Karpas-422 (cell line): ENCODE measurements at regions not wholly inside any gene's neighbourhood (a gene's known extent, or its start where the extent isn't known, plus 50 kb on each side); places are given as distances from the start of the nearest gene placed in this dataset.

Experiments
- DNase-seq: peaks from one replicate; pipeline ENCODE4 v3.0.0-alpha.2; 2015
- H2AFZ ChIP-seq: fragments of 200-600 bp; sonication (generic); 2 replicates; pipeline ENCODE4 v1.6.1; 2014; ENCODE audit warnings: antibody characterized with exemption, low read length, mixed read lengths
- H3K27ac ChIP-seq: fragments of 200-600 bp; sonication (generic); 2 replicates; pipeline ENCODE4 v1.5.1; 2014; ENCODE audit warnings: mild to moderate bottlenecking, low read length, moderate library complexity
- H3K27me3 ChIP-seq: fragments of 200-600 bp; sonication (generic); 2 replicates; pipeline ENCODE4 v1.6.1; 2014; ENCODE audit warnings: low read length, mixed read lengths
- H3K36me3 ChIP-seq: fragments of 200-600 bp; sonication (generic); 2 replicates; pipeline ENCODE4 v1.6.1; 2014; ENCODE audit warnings: low read length, mixed read lengths; ENCODE audit not compliant: insufficient read depth
- H3K4me1 ChIP-seq: fragments of 200-600 bp; sonication (generic); 2 replicates; pipeline ENCODE4 v1.6.1; 2014; ENCODE audit warnings: mild to moderate bottlenecking, low read length, mixed read lengths
- H3K4me2 ChIP-seq: fragments of 200-600 bp; sonication (generic); 2 replicates; pipeline ENCODE4 v1.6.1; 2014; ENCODE audit warnings: low read length, low read depth, mild to moderate bottlenecking; ENCODE audit not compliant: poor library complexity, severe bottlenecking
- H3K4me3 ChIP-seq: fragments of 200-600 bp; sonication (generic); 2 replicates; pipeline ENCODE4 v1.5.1; 2014; ENCODE audit warnings: mild to moderate bottlenecking, antibody characterized with exemption, low read length, mixed read lengths
- H3K79me2 ChIP-seq: fragments of 200-600 bp; sonication (generic); 2 replicates; pipeline ENCODE4 v1.6.1; 2014; ENCODE audit warnings: mild to moderate bottlenecking, low read length, mixed read lengths
- H3K9ac ChIP-seq: fragments of 200-600 bp; sonication (generic); 2 replicates; pipeline ENCODE4 v1.6.0; 2014; ENCODE audit warnings: low read length
- H3K9me2 ChIP-seq: fragments of 200-600 bp; sonication (generic), shearing (Covaris generic); replicated peaks from 2 replicates; pipeline ENCODE4 v1.6.0; 2014; ENCODE audit warnings: mild to moderate bottlenecking, low read length, moderate library complexity; ENCODE audit not compliant: insufficient read depth
- H3K9me3 ChIP-seq: fragments of 300-700, 200-600 bp; sonication (generic); 2 replicates; pipeline ENCODE4 v1.6.1; 2014; ENCODE audit warnings: low read length, mixed read lengths
- H4K20me1 ChIP-seq: fragments of 200-600 bp; sonication (generic); 2 replicates; pipeline ENCODE4 v1.6.1; 2014; ENCODE audit warnings: mild to moderate bottlenecking, antibody characterized with exemption, low read length, low read depth; ENCODE audit not compliant: insufficient read depth

DNA sequence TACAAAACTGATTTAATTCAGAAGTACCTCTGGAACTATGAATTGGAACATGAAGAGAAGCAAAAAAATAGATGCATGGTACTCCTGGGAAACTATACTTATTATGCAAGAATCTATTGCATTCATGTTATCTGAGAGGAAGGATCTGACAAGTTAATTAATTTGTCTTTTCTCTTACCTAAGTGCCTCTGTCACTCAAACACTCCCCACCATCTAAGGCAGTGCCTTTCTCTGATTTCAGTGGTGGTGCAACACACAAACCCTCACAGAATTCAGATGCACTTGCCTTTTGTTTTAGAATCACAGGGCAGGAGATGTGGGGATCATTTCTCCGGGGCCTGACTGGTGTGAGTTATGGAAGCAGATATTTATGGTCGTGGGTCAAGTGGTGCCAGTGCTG is 52.5 kb upstream of the C9orf72 start:
- no peaks in the 10 kb centered on the region for H3K36me3 ChIP-seq
- no peak overlapping the region for H2AFZ ChIP-seq
- H3K4me1 ChIP-seq, result no peaks in the 10 kb centered on the region
- DNase-seq, result no peak
- no peak overlapping the region for H3K27ac ChIP-seq
- H3K9me3 ChIP-seq, result no peaks in the 10 kb centered on the region
- no peak overlapping the region for H3K4me2 ChIP-seq
- H3K4me3 ChIP-seq, result no peak overlapping the region
- H3K79me2 ChIP-seq, result no peaks in the 10 kb centered on the region
- H3K9ac ChIP-seq, result no peak overlapping the region
- no peaks in the 10 kb centered on the region for H3K27me3 ChIP-seq
- H4K20me1 ChIP-seq, result no peaks in the 10 kb centered on the region
- H3K9me2 ChIP-seq, result no peaks in the 10 kb centered on the region

DNA sequence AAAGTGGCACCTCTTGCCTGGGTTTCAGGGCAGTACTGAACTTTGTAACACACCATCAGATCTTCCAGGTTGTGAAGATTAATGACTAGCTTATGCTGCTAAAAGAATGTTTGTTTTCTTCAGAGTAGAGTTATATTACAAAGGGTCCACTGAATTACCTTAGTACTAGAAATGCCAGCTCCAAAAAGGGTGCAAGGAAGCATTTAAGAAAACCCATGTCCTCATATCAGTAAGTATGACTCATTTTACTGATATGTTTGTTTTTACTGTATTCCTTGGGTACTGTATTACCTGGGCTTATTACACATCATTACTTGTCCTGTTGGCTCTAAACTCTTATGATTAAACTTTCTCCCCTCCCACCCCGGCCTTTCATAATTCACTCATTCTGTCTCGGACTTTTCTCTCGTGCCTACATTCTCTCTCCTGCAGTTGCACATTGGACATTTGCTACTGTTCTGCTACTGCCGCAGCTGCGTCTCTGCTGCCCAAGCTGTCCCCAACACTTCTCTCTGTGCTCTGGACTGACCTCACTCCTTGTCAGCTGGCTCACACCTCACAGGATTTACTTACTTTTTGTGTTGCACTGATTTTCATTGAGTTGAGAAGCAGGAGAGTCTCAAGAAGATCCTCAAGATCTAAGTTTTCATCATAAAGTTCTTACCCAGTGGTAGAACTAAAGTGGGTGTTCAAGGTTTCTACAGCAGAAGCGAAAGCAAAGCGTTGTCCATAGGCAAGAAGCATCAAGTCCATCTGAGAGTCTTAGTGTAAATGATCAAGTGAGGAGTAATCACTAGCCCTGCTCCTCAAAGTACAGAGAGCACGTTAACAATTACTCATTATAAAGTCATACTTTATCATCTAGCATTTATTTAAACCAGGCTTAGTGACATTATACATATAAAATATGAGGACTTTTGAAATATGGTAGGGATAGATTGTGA is 53.2 kb upstream of the C9orf72 start:
- no peak overlapping the region for H3K9ac ChIP-seq
- H3K27me3 ChIP-seq, result no peaks in the 10 kb centered on the region; the same call in 1 of the 2 replicates
- no peaks in the 10 kb centered on the region for H3K36me3 ChIP-seq
- no peaks in the 10 kb centered on the region for H3K9me2 ChIP-seq
- no peaks in the 10 kb centered on the region for H3K79me2 ChIP-seq
- H3K4me3 ChIP-seq, result no peak overlapping the region
- H3K9me3 ChIP-seq, result no peaks in the 10 kb centered on the region
- H3K4me2 ChIP-seq, result no peak overlapping the region
- H3K4me1 ChIP-seq, result no peaks in the 10 kb centered on the region
- DNase-seq, result no peak
- no peak overlapping the region for H3K27ac ChIP-seq
- H2AFZ ChIP-seq, result no peak overlapping the region
- no peaks in the 10 kb centered on the region for H4K20me1 ChIP-seq

DNA sequence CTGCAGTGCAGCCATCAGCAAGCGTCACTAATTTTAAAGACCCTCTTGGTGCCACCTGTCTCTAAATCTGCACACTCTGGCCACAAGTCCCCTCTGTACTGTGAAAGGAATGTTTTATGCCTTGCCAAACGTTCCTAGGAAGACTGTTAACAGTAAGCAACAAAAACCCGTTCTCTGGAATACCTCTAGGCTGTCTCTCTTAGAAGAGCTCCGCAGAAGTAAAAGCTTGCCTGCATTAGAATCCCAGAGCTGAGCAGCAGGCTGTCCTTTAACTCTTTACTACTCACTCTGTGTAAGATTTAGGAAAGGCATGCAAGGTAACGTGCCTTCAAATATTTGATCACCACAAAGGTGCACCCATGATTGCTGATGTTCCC is 53.9 kb upstream of the C9orf72 start:
- Histone ChIP-seq H3K4me1 (no peaks in the 10 kb centered on the region), H2AFZ (no peak overlapping the region), H3K27me3 (no peaks in the 10 kb centered on the region; the same call in 1 of the 2 replicates), H3K9me2 (no peaks in the 10 kb centered on the region), H3K4me3 (no peak overlapping the region), H3K9ac (no peak overlapping the region), H3K36me3 (no peaks in the 10 kb centered on the region), H3K27ac (no peak overlapping the region), H3K9me3 (no peaks in the 10 kb centered on the region), H3K79me2 (no peaks in the 10 kb centered on the region), H3K4me2 (no peak overlapping the region), H4K20me1 (no peaks in the 10 kb centered on the region)
- no peak for DNase-seq

DNA sequence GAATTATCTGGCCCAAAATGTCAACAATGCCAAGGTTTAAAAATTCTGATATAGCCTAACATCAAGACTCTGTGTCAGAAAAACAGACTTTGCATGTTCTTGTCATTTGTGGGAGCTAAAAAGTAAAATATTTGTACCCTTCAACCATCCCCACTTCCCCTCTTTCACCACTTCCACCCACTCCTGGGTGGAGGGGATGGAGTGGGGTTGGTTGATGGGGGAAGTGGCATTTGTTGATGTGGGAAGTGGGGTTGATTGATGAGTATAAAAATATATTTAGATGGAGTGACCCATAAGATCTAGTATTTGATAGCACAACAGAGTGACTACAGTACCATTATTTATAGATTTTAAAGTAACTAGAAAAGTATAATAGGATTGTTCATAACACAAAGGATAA is 55.0 kb upstream of the C9orf72 start:
- Histone ChIP-seq H3K27ac (no peak overlapping the region), H4K20me1 (no peaks in the 10 kb centered on the region), H2AFZ (no peak overlapping the region), H3K4me1 (no peaks in the 10 kb centered on the region), H3K9me2 (no peaks in the 10 kb centered on the region), H3K9me3 (no peaks in the 10 kb centered on the region), H3K9ac (no peak overlapping the region), H3K27me3 (no peaks in the 10 kb centered on the region; the same call in 1 of the 2 replicates), H3K4me3 (no peak overlapping the region), H3K79me2 (no peaks in the 10 kb centered on the region), H3K4me2 (no peak overlapping the region), H3K36me3 (no peaks in the 10 kb centered on the region)
- DNase-seq, result no peak

DNA sequence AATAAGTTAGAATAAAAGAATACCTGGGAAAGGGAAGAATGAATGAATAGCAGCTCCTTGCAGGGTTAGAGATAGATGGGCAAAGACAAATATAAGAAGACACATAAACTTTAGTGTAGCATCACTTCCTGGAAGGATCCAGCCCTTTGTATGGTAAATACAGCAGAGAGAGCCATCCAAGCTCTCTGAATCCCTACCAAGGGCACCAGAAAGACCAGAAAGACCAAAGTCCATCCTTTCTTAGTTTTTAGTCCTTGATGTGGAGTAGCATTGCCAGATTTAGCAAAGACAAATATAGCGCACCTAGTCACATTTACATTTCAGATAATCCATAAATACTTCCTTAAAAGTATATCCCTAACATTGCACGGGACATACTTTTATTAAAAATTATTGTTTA is 56.1 kb upstream of the C9orf72 start:
- H3K79me2 ChIP-seq, result no peaks in the 10 kb centered on the region
- H3K27me3 ChIP-seq, result no peaks in the 10 kb centered on the region; the same call in 1 of the 2 replicates
- H3K9ac ChIP-seq, result no peak overlapping the region
- no peak overlapping the region for H3K27ac ChIP-seq
- H4K20me1 ChIP-seq, result no peaks in the 10 kb centered on the region
- no peaks in the 10 kb centered on the region for H3K9me2 ChIP-seq
- DNase-seq, result no peak
- no peaks in the 10 kb centered on the region for H3K36me3 ChIP-seq
- no peak overlapping the region for H2AFZ ChIP-seq
- no peak overlapping the region for H3K4me2 ChIP-seq
- no peaks in the 10 kb centered on the region for H3K9me3 ChIP-seq
- no peaks in the 10 kb centered on the region for H3K4me1 ChIP-seq
- H3K4me3 ChIP-seq, result no peak overlapping the region

DNA sequence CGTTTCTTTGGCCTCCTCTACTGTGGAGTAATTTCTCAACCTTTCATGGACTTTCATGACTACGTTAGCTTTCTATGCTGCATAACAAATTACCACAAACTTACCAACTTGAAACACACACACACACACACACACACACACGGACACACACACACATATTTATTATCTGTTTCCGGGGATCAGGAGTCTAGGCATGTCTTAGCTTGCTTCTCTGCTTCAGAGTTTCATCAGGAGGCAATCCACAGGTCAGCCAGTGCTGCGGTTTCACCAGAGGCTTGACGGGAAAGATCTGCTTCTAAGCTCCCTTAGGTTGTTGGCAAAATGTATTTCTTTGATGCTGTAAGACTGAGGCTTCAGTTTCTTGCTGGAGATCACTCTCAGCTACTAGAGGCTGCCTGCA is 59.0 kb upstream of the C9orf72 start:
- Histone ChIP-seq H2AFZ (no peak overlapping the region), H3K9me3 (no peaks in the 10 kb centered on the region), H3K36me3 (no peaks in the 10 kb centered on the region), H3K9me2 (no peaks in the 10 kb centered on the region), H3K27me3 (no peaks in the 10 kb centered on the region; the same call in 1 of the 2 replicates), H3K27ac (no peak overlapping the region), H3K4me1 (no peaks in the 10 kb centered on the region), H3K79me2 (no peaks in the 10 kb centered on the region), H3K4me2 (no peak overlapping the region), H3K4me3 (no peak overlapping the region), H4K20me1 (no peaks in the 10 kb centered on the region), H3K9ac (no peak overlapping the region)
- DNase-seq, result no peak

DNA sequence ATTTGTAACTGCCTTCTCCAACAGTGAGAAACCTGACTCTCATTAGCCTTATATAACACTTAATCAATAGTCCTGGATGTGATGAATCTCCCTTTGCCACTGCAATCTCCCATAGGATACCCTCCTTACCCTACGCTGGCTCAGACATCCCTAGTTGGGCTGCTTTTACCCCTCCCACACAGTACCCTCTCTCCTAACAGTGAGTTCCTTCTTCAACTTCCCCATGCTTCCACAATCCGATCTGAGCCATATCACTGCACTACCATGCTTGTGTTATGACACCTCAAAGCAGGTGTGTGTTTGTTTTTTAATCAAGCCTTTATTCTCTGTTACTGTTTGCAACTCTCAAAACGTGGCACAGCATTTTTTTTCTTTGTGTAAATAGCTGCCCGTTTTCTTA is 60.5 kb upstream of the C9orf72 start:
- no peak for DNase-seq
- no peak overlapping the region for H3K4me3 ChIP-seq
- H3K9ac ChIP-seq, result no peak overlapping the region
- no peaks in the 10 kb centered on the region for H3K9me2 ChIP-seq
- H3K4me1 ChIP-seq, result no peaks in the 10 kb centered on the region
- no peak overlapping the region for H3K27ac ChIP-seq
- no peaks in the 10 kb centered on the region for H4K20me1 ChIP-seq
- no peaks in the 10 kb centered on the region; the same call in 1 of the 2 replicates for H3K27me3 ChIP-seq
- H3K9me3 ChIP-seq, result no peaks in the 10 kb centered on the region
- H3K4me2 ChIP-seq, result no peak overlapping the region
- H2AFZ ChIP-seq, result no peak overlapping the region
- H3K36me3 ChIP-seq, result no peaks in the 10 kb centered on the region
- no peaks in the 10 kb centered on the region for H3K79me2 ChIP-seq

DNA sequence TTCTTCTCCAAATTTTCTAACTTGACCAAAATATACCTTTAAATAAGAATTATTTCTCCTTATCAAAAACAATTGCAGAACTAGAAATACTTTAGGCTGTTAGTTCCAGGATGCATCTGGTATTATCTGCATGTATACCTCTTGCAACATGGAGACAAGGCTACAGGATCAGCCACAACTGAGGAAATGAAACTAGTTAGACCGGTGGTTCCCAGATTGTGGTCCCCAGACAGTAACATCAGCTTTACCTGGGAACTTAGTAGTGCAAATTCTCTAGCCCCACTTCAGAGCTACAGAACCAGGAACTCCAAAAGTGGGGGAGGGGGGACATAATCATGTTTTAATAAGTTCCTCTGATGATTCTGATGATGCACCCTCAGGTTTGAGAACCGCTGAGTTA is 61.6 kb upstream of the C9orf72 start:
- no peaks in the 10 kb centered on the region for H3K9me2 ChIP-seq
- no peak overlapping the region for H3K9ac ChIP-seq
- H3K36me3 ChIP-seq, result no peaks in the 10 kb centered on the region
- H3K9me3 ChIP-seq, result no peaks in the 10 kb centered on the region
- no peak overlapping the region for H2AFZ ChIP-seq
- H3K4me2 ChIP-seq, result no peak overlapping the region
- H3K27ac ChIP-seq, result no peak overlapping the region
- no peaks in the 10 kb centered on the region for H4K20me1 ChIP-seq
- no peak for DNase-seq
- no peaks in the 10 kb centered on the region for H3K4me1 ChIP-seq
- H3K79me2 ChIP-seq, result no peaks in the 10 kb centered on the region
- H3K4me3 ChIP-seq, result no peak overlapping the region
- no peaks in the 10 kb centered on the region; the same call in 1 of the 2 replicates for H3K27me3 ChIP-seq
